ENCODE measurements at regions not wholly inside any gene's neighbourhood (a gene's known extent, or its start where the extent isn't known, plus 50 kb on each side); places are given as distances from the start of the nearest gene placed in this dataset.

DNA sequence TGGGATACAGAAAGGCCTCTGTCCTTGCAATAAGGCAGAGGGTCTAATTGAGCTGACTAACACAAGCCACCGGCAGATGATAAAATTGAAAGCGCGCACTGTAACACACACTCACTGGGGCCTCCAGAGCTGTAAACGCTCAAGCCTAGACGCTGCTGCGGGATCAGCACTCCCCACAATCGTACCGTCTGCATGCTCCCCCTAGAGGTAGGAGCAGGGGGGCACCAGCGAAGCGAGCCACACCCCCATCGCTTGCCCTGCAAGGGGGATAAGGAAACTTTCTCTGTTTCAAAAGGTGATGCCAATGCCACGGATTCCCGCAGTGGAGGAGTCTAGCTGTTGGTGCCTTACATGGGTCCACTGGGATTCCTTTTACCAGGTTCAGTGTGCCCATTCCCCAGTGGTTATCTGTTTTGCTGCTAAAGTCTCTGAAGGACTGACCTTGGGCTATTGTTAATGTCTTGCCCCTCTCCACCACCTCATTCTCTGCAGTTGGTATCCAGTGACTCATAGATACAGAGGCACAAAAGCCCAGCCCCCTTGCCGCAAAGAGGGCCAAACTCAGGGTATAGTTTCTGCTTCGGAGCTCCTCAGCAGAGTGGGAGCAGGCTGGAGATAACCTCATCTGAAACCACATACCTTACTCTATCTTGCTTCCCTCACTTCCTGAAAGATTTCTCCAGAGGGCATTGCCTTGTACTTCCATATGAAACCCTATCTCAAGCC lies 139.3 kb upstream of the KBTBD8 start:
- TF ChIP-seq, protein P1, sequence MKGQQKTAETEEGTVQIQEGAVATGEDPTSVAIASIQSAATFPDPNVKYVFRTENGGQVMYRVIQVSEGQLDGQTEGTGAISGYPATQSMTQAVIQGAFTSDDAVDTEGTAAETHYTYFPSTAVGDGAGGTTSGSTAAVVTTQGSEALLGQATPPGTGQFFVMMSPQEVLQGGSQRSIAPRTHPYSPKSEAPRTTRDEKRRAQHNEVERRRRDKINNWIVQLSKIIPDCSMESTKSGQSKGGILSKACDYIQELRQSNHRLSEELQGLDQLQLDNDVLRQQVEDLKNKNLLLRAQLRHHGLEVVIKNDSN (IDR thresholded peaks at IDR 0.05), result no peak
- no peak for TF ChIP-seq TEAD4 (IDR thresholded peaks at IDR 0.05)
- no peak for TF ChIP-seq EP300 (IDR thresholded peaks at IDR 0.05; ENCODE audit: borderline replicate concordance)
- TF ChIP-seq CREB1 (IDR thresholded peaks at IDR 0.05; ENCODE audit: low read depth), result no peak
- TF ChIP-seq MAX (IDR thresholded peaks at IDR 0.05), result no peak
- TF ChIP-seq TAF1 (IDR thresholded peaks at IDR 0.05; ENCODE audit: low read depth), result no peak
- TF ChIP-seq NFIC (IDR thresholded peaks at IDR 0.05), result no peak
- no peak for TF ChIP-seq RAD21 (IDR thresholded peaks at IDR 0.05; ENCODE audit: low read depth)
- no peak for TF ChIP-seq ZBTB7A (IDR thresholded peaks at IDR 0.05; ENCODE audit: low read depth)

DNA sequence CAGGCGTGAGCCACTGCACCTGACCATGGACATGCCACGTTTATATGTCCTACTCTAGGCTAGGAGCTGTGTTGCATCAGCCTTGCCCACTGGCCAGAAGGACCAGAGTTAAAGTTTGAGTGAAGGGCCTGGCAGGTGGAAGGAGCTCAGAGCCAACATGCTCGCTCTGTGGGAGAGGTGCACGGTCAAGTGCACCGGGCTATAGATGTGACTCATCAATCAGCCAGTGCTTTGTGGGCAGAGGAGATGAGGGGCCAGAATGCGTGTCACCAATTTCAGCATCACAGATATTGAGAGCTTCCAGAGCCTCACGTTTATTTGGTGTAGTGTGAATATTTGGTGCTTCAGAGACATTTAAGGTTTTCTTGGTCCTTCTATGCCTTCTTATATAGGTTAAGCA lies 137.3 kb upstream of the KBTBD8 start:
- TF ChIP-seq EP300 (IDR thresholded peaks at IDR 0.05; ENCODE audit: borderline replicate concordance) (no peak), TCF12 (IDR thresholded peaks at IDR 0.05; ENCODE audit: low read depth) (no peak), TEAD4 (IDR thresholded peaks at IDR 0.05) (no peak), NFIC (IDR thresholded peaks at IDR 0.05) (no peak), ZBTB7A (IDR thresholded peaks at IDR 0.05; ENCODE audit: low read depth) (no peak), REST (IDR thresholded peaks at IDR 0.05; ENCODE audit: low read depth) (no peak), CREB1 (IDR thresholded peaks at IDR 0.05; ENCODE audit: low read depth) (no peak), YY1 (IDR thresholded peaks at IDR 0.05; ENCODE audit: low read depth) (no peak), TAF1 (IDR thresholded peaks at IDR 0.05; ENCODE audit: low read depth) (no peak), MAX (IDR thresholded peaks at IDR 0.05) (no peak)
- TF ChIP-seq, protein P1 (IDR thresholded peaks at IDR 0.05), result no peak

- no peak for TF ChIP-seq TEAD4 (IDR thresholded peaks at IDR 0.05)
These were observed 134.6 kb upstream of the KBTBD8 start for GRCh38 chr3:66863205-66864111.

GRCh38 chr3:66884659-66885058 lies 113.4 kb upstream of the KBTBD8 start:
- TF ChIP-seq YY1 (IDR thresholded peaks at IDR 0.05; ENCODE audit: low read depth) (no peak), FOXM1 (IDR thresholded peaks at IDR 0.05; ENCODE audit: borderline replicate concordance, low read depth) (no peak), CEBPB (IDR thresholded peaks at IDR 0.05) (no peak), ZBTB7A (IDR thresholded peaks at IDR 0.05; ENCODE audit: low read depth) (no peak), TCF12 (IDR thresholded peaks at IDR 0.05; ENCODE audit: low read depth) (no peak), TEAD4 (IDR thresholded peaks at IDR 0.05) (no peak), CREB1 (IDR thresholded peaks at IDR 0.05; ENCODE audit: low read depth) (no peak), EP300 (IDR thresholded peaks at IDR 0.05; ENCODE audit: borderline replicate concordance) (no peak), TAF1 (IDR thresholded peaks at IDR 0.05; ENCODE audit: low read depth) (no peak), RAD21 (IDR thresholded peaks at IDR 0.05; ENCODE audit: low read depth) (no peak), REST (IDR thresholded peaks at IDR 0.05; ENCODE audit: low read depth) (no peak), MAX (IDR thresholded peaks at IDR 0.05) (no peak), NFIC (IDR thresholded peaks at IDR 0.05) (no peak), EGR1 (IDR thresholded peaks at IDR 0.05) (no peak)
- TF ChIP-seq, protein P1 (IDR thresholded peaks at IDR 0.05), result no peak

Data from Ishikawa (cell line).